IMR-90 (cell line): ENCODE measurements at regions not wholly inside any gene's neighbourhood (a gene's known extent, or its start where the extent isn't known, plus 50 kb on each side); places are given as distances from the start of the nearest gene placed in this dataset.
"Not testable (repeated sequence)": the region's sequence is repeated elsewhere in the genome, so short reads cannot be mapped to it uniquely, and the experiment has no call there.

Source experiments
- POLR2A ChIP-seq: IDR thresholded peaks from 2 replicates; pipeline ENCODE4 v1.6.1; 2012; ENCODE audit warnings: mild to moderate bottlenecking, low read depth, low read length
- TF ChIP-seq, protein P1 (sequence below): conservative IDR thresholded peaks from 2 replicates; pipeline ENCODE4 v1.5.1; 2012; ENCODE audit warnings: mild to moderate bottlenecking, low read depth, low read length, improper control_type of control experiment

DNA sequence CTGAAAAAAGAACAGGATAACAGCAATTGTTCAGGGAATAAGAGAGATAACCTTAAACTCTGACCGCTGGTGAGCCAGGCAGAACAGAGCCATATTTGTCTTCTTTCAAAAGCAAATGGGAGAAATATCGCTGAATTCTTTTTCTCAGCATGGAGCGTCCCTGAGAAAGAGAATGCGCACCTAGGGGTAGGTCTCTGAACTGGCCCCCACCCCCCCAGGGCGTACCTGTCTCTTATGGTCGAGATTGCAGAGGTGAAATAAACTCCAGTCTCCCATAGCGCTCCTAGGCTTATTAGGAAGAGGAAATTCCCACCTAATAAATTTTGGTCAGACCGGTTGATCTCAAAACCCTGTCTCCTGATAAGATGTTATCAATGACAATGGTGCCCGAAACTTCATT lies 655.2 kb upstream of the CHAC2 start:
- not testable (repeated sequence) for TF ChIP-seq POLR2A
- TF ChIP-seq, protein P1, sequence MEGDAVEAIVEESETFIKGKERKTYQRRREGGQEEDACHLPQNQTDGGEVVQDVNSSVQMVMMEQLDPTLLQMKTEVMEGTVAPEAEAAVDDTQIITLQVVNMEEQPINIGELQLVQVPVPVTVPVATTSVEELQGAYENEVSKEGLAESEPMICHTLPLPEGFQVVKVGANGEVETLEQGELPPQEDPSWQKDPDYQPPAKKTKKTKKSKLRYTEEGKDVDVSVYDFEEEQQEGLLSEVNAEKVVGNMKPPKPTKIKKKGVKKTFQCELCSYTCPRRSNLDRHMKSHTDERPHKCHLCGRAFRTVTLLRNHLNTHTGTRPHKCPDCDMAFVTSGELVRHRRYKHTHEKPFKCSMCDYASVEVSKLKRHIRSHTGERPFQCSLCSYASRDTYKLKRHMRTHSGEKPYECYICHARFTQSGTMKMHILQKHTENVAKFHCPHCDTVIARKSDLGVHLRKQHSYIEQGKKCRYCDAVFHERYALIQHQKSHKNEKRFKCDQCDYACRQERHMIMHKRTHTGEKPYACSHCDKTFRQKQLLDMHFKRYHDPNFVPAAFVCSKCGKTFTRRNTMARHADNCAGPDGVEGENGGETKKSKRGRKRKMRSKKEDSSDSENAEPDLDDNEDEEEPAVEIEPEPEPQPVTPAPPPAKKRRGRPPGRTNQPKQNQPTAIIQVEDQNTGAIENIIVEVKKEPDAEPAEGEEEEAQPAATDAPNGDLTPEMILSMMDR: not testable (repeated sequence)
